Hepatocyte (in vitro differentiated cells): ENCODE measurements at regions not wholly inside any gene's neighbourhood (a gene's known extent, or its start where the extent isn't known, plus 50 kb on each side); places are given as distances from the start of the nearest gene placed in this dataset.

Source experiments
- DNase-seq: peaks from one replicate; pipeline ENCODE4 v3.0.0-alpha.2; 2016; ENCODE audit warnings: low spot score
- H2AFZ ChIP-seq: fragments of 200-600 bp; sonication (generic); 2 replicates; pipeline ENCODE4 v1.6.0; 2016; ENCODE audit warnings: antibody characterized with exemption, mild to moderate bottlenecking
- H3K27ac ChIP-seq: fragments of 200-600 bp; sonication (generic); 2 replicates; pipeline ENCODE4 v1.5.1; 2016; ENCODE audit warnings: mild to moderate bottlenecking
- H3K27me3 ChIP-seq: fragments of 200-600 bp; sonication (generic); 2 replicates; pipeline ENCODE4 v1.6.1; 2016
- H3K36me3 ChIP-seq: fragments of 200-600 bp; sonication (generic); replicated peaks from 2 replicates; pipeline ENCODE4 v1.5.1; 2016; ENCODE audit warnings: low read depth; ENCODE audit not compliant: insufficient read depth
- H3K4me1 ChIP-seq: fragments of 200-600 bp; sonication (generic); 2 replicates; pipeline ENCODE4 v1.5.1; 2016; ENCODE audit warnings: mild to moderate bottlenecking, moderate library complexity; ENCODE audit not compliant: insufficient read depth
- H3K4me2 ChIP-seq: fragments of 200-600 bp; sonication (generic); 2 replicates; pipeline ENCODE4 v1.6.0; 2016
- H3K4me3 ChIP-seq: fragments of 200-600 bp; sonication (generic); 2 replicates; pipeline ENCODE4 v1.5.1; 2016; ENCODE audit warnings: mild to moderate bottlenecking
- H3K79me2 ChIP-seq: fragments of 200-600 bp; sonication (generic); 2 replicates; pipeline ENCODE4 v1.6.0; 2017; ENCODE audit warnings: mild to moderate bottlenecking
- H3K9me2 ChIP-seq: fragments of 200-600 bp; sonication (generic); replicated peaks from 2 replicates; pipeline ENCODE4 v1.6.0; 2017; ENCODE audit warnings: mild to moderate bottlenecking; ENCODE audit not compliant: insufficient read depth
- H3K9me3 ChIP-seq: fragments of 200-600 bp; sonication (generic); 2 replicates; pipeline ENCODE4 v1.5.1; 2016; ENCODE audit warnings: low read depth, mild to moderate bottlenecking
- H4K20me1 ChIP-seq: fragments of 200-600 bp; sonication (generic); 2 replicates; pipeline ENCODE4 v1.6.0; 2016; ENCODE audit warnings: mild to moderate bottlenecking; ENCODE audit not compliant: insufficient read depth, poor library complexity, severe bottlenecking
- CTCF ChIP-seq: fragments of 200-600 bp; sonication (generic); IDR thresholded peaks from 2 replicates; pipeline ENCODE4 v1.5.1; 2016; ENCODE audit warnings: antibody characterized with exemption, mild to moderate bottlenecking; ENCODE audit not compliant: poor library complexity
- EZH2 ChIP-seq: fragments of 200-600 bp; sonication (generic); IDR thresholded peaks from 2 replicates; pipeline ENCODE4 v1.6.1; 2016; ENCODE audit warnings: antibody characterized with exemption, mild to moderate bottlenecking, borderline replicate concordance
- EZH2phosphoT487 ChIP-seq: fragments of 200-600 bp; sonication (generic); IDR thresholded peaks from one replicate; pipeline ENCODE4 v1.6.1; 2018; ENCODE audit warnings: antibody characterized with exemption, mild to moderate bottlenecking, low read depth, moderate library complexity; ENCODE audit not compliant: unreplicated experiment, severe bottlenecking
- WGBS: methylation state at CpG from one replicate; pipeline ENCODE4 v1.1.6; 2016; ENCODE audit warnings: low lambda C conversion rate; ENCODE audit errors: missing lambda C conversion rate; 5-methylcytosine and 5-hydroxymethylcytosine counted together

GRCh38 chr12:98418357-98419075, 96.9 kb upstream of the TMPO start:
- TF ChIP-seq EZH2phosphoT487, result no peak
- TF ChIP-seq EZH2, result no peak
- TF ChIP-seq CTCF, result no peak

DNA sequence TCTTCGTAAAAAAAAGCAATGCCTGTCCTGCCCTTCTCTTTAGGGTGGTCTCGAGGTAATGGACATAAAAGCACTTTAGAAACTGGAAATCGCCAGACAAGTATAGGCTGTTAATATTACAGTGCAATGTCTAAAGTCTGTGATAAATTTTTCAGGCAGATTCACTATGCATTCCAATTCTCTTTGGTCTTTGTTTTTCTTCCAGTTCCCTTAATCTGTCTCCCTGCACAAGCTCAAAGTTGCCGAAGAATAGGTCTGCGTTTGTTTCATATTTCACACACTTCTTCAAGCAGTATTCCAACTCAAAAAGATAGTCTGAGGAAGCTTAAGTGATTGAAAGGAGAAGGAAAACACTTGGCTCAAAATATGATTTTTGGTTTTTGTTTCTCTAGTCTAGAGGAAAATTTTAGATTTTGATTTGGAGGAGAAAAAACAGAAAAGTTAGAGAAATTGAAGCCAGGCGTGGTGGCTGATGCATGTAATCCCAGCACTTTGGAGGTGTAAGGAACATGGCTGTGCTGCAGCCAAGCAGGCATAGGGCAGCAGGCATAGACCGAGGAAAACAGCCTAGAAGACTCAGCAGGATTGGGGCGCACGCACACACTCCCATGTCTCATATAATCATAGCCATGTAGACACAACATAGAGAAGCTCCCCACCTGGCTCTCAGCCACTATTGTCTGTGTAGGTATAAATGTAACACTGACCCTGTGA, 96.2 kb upstream of the TMPO start:
- Histone ChIP-seq H3K4me2 (peak overlapping the region; percentile 32), H3K79me2 (no peaks in the 10 kb centered on the region), H2AFZ (no peak overlapping the region), H4K20me1 (no peaks in the 10 kb centered on the region), H3K4me1 (peaks cover 18% of the 10 kb centered on the region), H3K9me3 (no peaks in the 10 kb centered on the region), H3K36me3 (no peaks in the 10 kb centered on the region), H3K9me2 (no peaks in the 10 kb centered on the region), H3K27me3 (no peaks in the 10 kb centered on the region), H3K4me3 (no peak overlapping the region), H3K27ac (peak overlapping the region; percentile 31)
- no peak for DNase-seq
- no peak for TF ChIP-seq EZH2
- no peak for TF ChIP-seq CTCF
- TF ChIP-seq EZH2phosphoT487, result no peak
- 66% methylated on average over 9 of the region's 9 CpGs for WGBS

More at GRCh38 chr12:98418357-98419075, 96.9 kb upstream of the TMPO start:
- no peak overlapping the region for H2AFZ ChIP-seq
- H3K4me1 ChIP-seq, result peaks cover 18% of the 10 kb centered on the region
- DNase-seq, result peak; percentile 85
- H3K9me3 ChIP-seq, result no peaks in the 10 kb centered on the region
- H4K20me1 ChIP-seq, result no peaks in the 10 kb centered on the region
- WGBS, result 33% methylated on average over 7 of the region's 7 CpGs
- H3K27me3 ChIP-seq, result no peaks in the 10 kb centered on the region
- H3K4me2 ChIP-seq, result peak overlapping the region; percentile 32
- H3K79me2 ChIP-seq, result no peaks in the 10 kb centered on the region
- H3K9me2 ChIP-seq, result no peaks in the 10 kb centered on the region
- H3K27ac ChIP-seq, result peak overlapping the region; percentile 31
- H3K36me3 ChIP-seq, result no peaks in the 10 kb centered on the region
- H3K4me3 ChIP-seq, result no peak overlapping the region

- DNase-seq, result no peak
- 81% methylated on average over 16 of the region's 16 CpGs for WGBS
- Histone ChIP-seq H3K79me2 (no peaks in the 10 kb centered on the region), H3K27me3 (no peaks in the 10 kb centered on the region), H2AFZ (no peak overlapping the region), H3K4me3 (no peak overlapping the region), H3K9me3 (no peaks in the 10 kb centered on the region), H3K4me1 (peaks cover 22% of the 10 kb centered on the region), H3K36me3 (no peaks in the 10 kb centered on the region), H3K9me2 (no peaks in the 10 kb centered on the region), H4K20me1 (no peaks in the 10 kb centered on the region), H3K27ac (peak overlapping the region; percentile 31), H3K4me2 (no peak overlapping the region)
- TF ChIP-seq EZH2phosphoT487, result no peak
- TF ChIP-seq CTCF, result no peak
- no peak for TF ChIP-seq EZH2
These were observed 95.5 kb upstream of the TMPO start for GRCh38 chr12:98419795-98420404.
